HG02798 (cell line): ENCODE measurements at regions not wholly inside any gene's neighbourhood (a gene's known extent, or its start where the extent isn't known, plus 50 kb on each side); places are given as distances from the start of the nearest gene placed in this dataset.

Experiments used
- ATAC-seq: cut with Tn5 transposase; IDR thresholded peaks from one replicate; pipeline ENCODE4 v1.9.1; 2021; ENCODE audit warnings: mild to moderate bottlenecking; ENCODE audit not compliant: unreplicated experiment, poor library complexity

GRCh38 chr7:136551618-136552017, 316.8 kb upstream of the CHRM2 start:
- ATAC-seq = no peak

GRCh38 chr7:136549756-136550155, 318.7 kb upstream of the CHRM2 start:
- ATAC-seq = no peak

DNA sequence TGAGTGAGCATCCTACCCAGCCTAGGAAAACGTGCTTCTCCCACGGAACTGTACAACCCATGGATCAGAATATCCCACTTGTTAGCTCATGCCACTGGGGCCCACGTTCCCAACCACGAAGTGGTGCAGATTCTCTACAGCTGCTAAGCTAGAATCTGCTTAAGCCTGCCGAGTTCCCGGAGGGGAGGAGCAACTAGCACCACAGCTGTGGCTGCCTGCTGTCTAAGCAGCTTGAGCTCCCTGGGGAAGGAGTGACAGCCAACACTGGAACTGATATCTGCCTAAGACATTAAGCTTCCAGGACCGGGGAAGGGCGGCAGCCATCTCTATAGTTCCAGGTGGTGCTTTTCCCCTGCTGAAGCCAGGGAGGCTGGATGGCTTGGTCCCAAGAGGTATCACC, 334.7 kb upstream of the CHRM2 start:
- no peak for ATAC-seq

DNA sequence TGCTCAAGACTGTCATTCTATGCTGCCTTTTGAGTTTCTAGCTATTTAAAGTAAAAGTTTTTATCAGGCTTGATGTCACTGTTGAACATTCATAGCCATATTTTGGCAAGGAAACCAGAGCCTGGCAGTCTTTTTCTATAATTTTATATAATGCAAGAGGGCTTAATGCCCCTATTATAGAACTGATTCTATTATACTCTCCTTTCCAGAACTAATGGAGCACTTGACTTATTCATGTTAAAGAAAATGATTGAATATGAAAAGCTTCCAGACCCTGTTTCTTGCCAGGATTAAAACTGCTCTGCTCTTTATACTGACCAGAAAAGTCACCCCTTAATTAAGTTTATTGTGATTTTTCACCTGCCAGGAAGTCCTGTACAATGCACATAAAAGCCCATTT, 337.6 kb upstream of the CHRM2 start:
- ATAC-seq = no peak

DNA sequence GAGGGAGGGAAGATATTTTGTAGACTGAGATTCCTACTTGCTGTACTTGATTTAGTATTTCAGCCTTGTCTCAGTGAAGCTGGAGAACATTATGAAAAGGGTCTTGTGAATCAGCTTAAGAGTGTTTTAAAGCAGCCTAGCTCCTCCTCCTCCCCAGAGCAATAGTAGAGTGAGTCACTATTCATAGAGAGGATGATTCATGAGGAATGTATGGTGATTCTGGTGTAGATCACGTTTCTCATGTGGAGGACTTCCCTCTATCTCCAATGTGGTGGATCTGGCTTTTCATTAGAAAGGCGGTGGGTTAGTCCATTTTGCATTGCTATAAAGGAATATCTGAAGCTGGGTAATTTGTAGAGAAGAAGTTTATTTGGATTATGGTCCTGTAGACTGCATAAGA, 340.1 kb upstream of the CHRM2 start:
- no peak for ATAC-seq

GRCh38 chr7:136527554-136527953, 340.9 kb upstream of the CHRM2 start:
- ATAC-seq = no peak

DNA sequence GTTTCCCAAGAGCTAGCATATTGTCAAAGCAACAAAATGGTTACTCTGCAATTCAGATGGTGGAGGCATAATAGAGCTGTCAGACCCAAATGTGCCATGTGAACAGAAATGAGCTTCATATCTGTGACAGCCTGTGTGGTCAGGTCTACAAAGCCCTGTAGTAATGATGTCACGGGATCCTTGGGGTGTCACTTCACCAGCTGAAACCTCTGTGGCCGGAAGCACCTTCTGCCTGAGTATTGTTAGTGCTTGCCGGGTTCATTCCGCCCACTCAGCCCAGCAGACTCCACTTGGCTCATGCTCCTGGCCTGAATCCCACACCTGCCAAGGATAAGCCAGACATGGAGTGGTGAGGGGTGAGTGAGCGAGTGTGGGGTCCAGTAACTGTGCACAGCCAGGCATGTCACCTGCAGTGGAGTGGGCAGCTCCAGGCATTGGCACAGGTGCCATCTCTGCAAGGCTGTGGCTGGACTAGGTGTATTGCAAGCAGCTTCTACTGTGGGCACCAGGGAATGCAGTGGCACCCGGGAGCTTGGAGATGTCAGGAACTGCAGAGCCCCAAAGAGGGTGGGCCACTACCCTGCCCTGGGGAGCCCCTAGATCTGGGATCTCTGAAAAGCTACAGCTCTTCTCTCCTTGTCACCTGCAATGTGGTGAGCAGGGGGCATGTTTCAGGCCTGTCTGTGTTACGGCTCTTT, 341.9 kb upstream of the CHRM2 start:
- ATAC-seq = no peak

- no peak for ATAC-seq
These were observed 344.9 kb upstream of the CHRM2 start for GRCh38 chr7:136523571-136523970.

- no peak for ATAC-seq
These were observed 350.5 kb upstream of the CHRM2 start for GRCh38 chr7:136517971-136518370.

- no peak for ATAC-seq
These were observed 353.7 kb upstream of the CHRM2 start for GRCh38 chr7:136514776-136515175.

GRCh38 chr7:136513744-136514143, 354.7 kb upstream of the CHRM2 start:
- no peak for ATAC-seq

GRCh38 chr7:136509466-136509865, 359.0 kb upstream of the CHRM2 start:
- ATAC-seq = no peak

GRCh38 chr7:136502162-136502561, 366.3 kb upstream of the CHRM2 start:
- ATAC-seq = no peak

GRCh38 chr7:136501151-136501550, 367.3 kb upstream of the CHRM2 start:
- no peak for ATAC-seq

DNA sequence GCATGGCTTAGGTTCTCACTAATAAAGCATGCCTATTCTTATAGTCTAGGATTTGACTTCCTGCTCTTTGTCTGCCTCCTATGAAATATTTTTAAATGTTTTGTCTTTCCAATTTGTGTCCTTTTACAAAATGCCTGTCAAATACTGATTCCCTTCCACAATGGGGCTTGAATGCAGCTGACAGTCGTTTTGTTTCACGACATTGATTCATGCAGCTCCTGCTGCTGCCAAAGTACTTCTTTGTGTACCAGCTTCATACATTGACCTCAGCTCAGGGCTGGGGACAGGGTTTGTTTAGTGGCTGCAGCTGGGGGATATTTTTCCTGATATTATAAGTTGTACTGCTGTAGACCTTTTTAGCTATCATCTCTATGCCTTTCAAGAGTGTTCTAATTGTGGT, 371.9 kb upstream of the CHRM2 start:
- ATAC-seq = no peak

- ATAC-seq = no peak
These were observed 373.4 kb upstream of the CHRM2 start for GRCh38 chr7:136495081-136495480.

DNA sequence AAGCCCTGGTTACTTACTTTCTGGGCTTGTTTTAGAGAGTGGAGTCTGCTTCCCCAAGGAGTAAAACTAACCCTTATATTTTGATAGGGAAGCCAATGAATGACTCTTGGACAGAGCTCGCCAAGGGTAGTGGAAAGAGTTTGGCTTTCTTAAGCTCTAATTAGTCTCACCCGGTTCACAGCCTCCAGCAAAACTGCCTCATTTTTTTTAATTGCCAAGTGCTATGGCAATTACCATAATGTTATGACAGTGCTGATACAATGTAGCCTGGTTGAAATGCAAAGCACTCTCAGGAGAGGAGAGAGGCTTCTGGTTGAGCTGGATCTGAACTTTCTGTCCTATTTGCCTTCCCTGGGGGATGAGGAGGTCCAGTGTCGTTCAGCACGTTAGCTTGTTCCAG, 376.1 kb upstream of the CHRM2 start:
- no peak for ATAC-seq

- ATAC-seq = no peak
These were observed 378.6 kb upstream of the CHRM2 start for GRCh38 chr7:136489808-136490207.

- ATAC-seq = no peak
These were observed 387.6 kb upstream of the CHRM2 start for GRCh38 chr7:136480901-136481300.

DNA sequence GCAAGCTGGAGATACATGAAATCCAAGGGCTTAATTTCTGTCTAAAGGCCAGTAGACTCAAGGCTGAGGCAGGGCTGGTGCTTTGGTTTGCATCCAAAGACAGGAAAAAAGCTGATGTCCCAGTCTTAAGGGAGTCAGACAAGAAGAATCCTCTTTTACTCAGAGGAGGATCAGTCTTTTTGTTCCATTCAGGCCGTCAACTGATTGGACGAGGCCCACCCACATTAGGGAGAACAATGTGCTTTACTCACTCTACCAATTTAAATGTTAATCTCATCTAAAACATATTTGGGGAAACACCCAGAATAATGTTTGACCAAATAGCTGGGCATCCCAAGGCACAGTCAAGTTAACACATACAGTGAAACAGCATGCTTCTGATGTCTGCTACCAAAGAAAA, 388.5 kb upstream of the CHRM2 start:
- ATAC-seq = no peak

DNA sequence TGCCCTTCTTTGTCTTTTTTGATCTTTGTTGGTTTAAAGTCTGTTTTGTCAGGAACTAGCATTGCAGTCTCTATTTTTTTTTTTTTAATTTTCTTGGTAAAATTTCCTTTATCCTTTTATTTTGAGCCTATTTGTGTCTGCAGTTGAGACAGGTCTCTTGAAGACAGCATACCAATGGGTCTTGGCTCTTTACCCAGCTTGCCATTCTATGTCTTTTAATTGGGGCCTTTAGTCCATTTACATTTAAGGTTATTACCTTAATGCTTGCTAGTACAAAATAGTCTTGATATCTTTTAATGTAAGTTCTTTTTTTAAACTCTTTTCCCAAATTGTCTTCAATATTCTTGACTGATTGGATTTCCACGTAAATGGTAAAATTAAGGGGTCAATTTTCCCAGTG, 398.3 kb upstream of the CHRM2 start:
- no peak for ATAC-seq

DNA sequence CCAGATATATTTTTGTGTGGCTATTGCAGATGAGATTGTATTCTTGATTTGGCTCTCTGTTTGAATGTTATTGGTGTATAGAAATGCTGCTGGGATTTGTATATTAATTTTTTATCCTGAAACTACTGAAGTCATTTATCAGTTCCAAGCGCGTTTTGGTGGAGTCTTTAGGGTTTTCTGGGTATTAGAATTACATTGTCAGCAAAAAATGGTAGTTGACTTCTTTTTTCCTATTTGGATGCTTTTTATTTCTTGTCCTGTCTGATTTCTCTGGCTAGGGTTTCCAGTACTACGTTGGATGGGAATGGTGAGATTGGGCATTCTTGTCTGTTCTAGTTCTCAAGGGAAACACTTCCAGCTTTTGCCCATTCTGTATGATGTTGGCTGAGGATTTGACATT, 415.5 kb upstream of the CHRM2 start:
- ATAC-seq = no peak

- ATAC-seq = no peak
These were observed 421.7 kb upstream of the CHRM2 start for GRCh38 chr7:136446751-136447150.
